GM12878 (cell line): ENCODE measurements at regions not wholly inside any gene's neighbourhood (a gene's known extent, or its start where the extent isn't known, plus 50 kb on each side); places are given as distances from the start of the nearest gene placed in this dataset.

ENCODE experiments used
- ATAC-seq: fragments of 200-7000 bp; cut with Tn5 transposase; 3 replicates; pipeline ENCODE4 v1.9.1; 2020; ENCODE audit warnings: mild to moderate bottlenecking, moderate library complexity
- BruUV-seq: library from RNA; stranded (reverse); fragments of 400-500 nt; replicated peaks from 2 replicates; lab custom pipeline; 2021; lab: Mats Ljungman, UMichigan
- CTCF ChIA-PET: fragments of 300-600 bp; sonication (Branson Sonifier 250); formaldehyde crosslinking; extraction: SDS; loops from one replicate; lab custom pipeline; 2021; ENCODE audit warnings: inconsistent platforms; lab: Yijun Ruan, JAX
- POLR2A ChIA-PET: fragments of 350-600 bp; formaldehyde crosslinking; extraction: SDS; loops from one replicate; lab custom pipeline; 2021; ENCODE audit warnings: inconsistent platforms; lab: Charles Lee
- RAD21 ChIA-PET: fragments of 300-600 bp; sonication (Branson Sonifier 250); formaldehyde crosslinking; loops from one replicate; lab custom pipeline; 2023; ENCODE audit warnings: antibody characterized with exemption; ENCODE audit not compliant: unreplicated experiment; lab: Charles Lee
- SMC1A ChIA-PET: fragments of 300-600 bp; sonication (Branson Sonifier 250); formaldehyde crosslinking; loops from one replicate; lab custom pipeline; 2023; ENCODE audit not compliant: unreplicated experiment, uncharacterized antibody; lab: Charles Lee
- DNase-seq: peaks from one replicate; pipeline ENCODE4 v3.0.0-alpha.2; 2011; ENCODE audit warnings: low read depth, low spot score
- FAIRE-seq: peaks from 3 replicates; lab custom pipeline; 2011; peaks lifted over from hg19 to GRCh38; lab: Jason Lieb, UNC
- H2AFZ ChIP-seq: 2 replicates; pipeline ENCODE4 v1.6.0; 2011; ENCODE audit warnings: low read depth, low read length, control low read depth; ENCODE audit not compliant: control insufficient read depth
- H3K27ac ChIP-seq: 2 replicates; pipeline ENCODE4 v1.5.1; 2011; ENCODE audit warnings: control low read depth; ENCODE audit not compliant: control insufficient read depth, insufficient read depth
- H3K27me3 ChIP-seq, 2 experiments: replicated peaks in 1 of 2; 2 replicates each; pipeline versions ENCODE4 v1.6.0 to v1.6.1; 2011; ENCODE audit warnings: low read length in 1 of 2; ENCODE audit not compliant: control insufficient read depth in 2 of 2, insufficient read depth in 2 of 2
- H3K36me3 ChIP-seq, 2 experiments: 2 replicates each; pipeline ENCODE4 v1.5.1; 2011; ENCODE audit warnings: low read length in 1 of 2; ENCODE audit not compliant: control insufficient read depth in 2 of 2, insufficient read depth in 2 of 2
- H3K4me1 ChIP-seq: 2 replicates; pipeline ENCODE4 v1.6.1; 2011; ENCODE audit warnings: mild to moderate bottlenecking, low read length, moderate library complexity, mixed read lengths; ENCODE audit not compliant: control insufficient read depth, insufficient read depth
- H3K4me2 ChIP-seq: 2 replicates; pipeline ENCODE4 v1.6.0; 2011; ENCODE audit warnings: control low read depth; ENCODE audit not compliant: control insufficient read depth, insufficient read depth
- H3K4me3 ChIP-seq: fragments of 200-600 bp; sonication (generic); 2 replicates; pipeline ENCODE4 v1.5.1; 2016
- H3K79me2 ChIP-seq: 2 replicates; pipeline ENCODE4 v1.6.0; 2011; ENCODE audit warnings: low read length; ENCODE audit not compliant: control insufficient read depth, insufficient read depth
- H3K9ac ChIP-seq: 2 replicates; pipeline ENCODE4 v1.8.0; 2011; ENCODE audit warnings: low read length, control low read depth, mixed read lengths; ENCODE audit not compliant: control insufficient read depth, insufficient read depth
- H3K9me3 ChIP-seq: replicated peaks from 3 replicates; pipeline ENCODE4 v1.5.1; 2011; ENCODE audit warnings: mild to moderate bottlenecking, low read length; ENCODE audit not compliant: control insufficient read depth, insufficient read depth
- H4K20me1 ChIP-seq: 2 replicates; pipeline ENCODE4 v1.6.0; 2011; ENCODE audit not compliant: control insufficient read depth, insufficient read depth
- EP300 ChIP-seq, 2 experiments: fragments of 150-350 bp in 1 of 2; IDR thresholded peaks; 2 replicates each; pipeline ENCODE4 v1.6.1; 2011 to 2012; ENCODE audit warnings: low read depth in 2 of 2, low read length in 2 of 2, borderline replicate concordance in 1 of 2, improper control_type of control experiment in 1 of 2, inconsistent platforms in 1 of 2; ENCODE audit not compliant: control insufficient read depth in 1 of 2
- GABPA ChIP-seq: IDR thresholded peaks from 2 replicates; pipeline ENCODE4 v1.6.1; 2014; ENCODE audit warnings: antibody characterized with exemption, low read depth, mild to moderate bottlenecking, inconsistent platforms
- NFXL1 ChIP-seq: fragments of 450-650 bp; IDR thresholded peaks from 2 replicates; pipeline ENCODE4 v1.6.1; 2017; ENCODE audit warnings: antibody characterized with exemption, mild to moderate bottlenecking, borderline replicate concordance
- POU2F2 ChIP-seq: IDR thresholded peaks from 3 replicates; pipeline ENCODE4 v1.6.1; 2011; ENCODE audit warnings: low read depth, mild to moderate bottlenecking, low read length, borderline replicate concordance
- RB1 ChIP-seq: fragments of 450-650 bp; formaldehyde crosslinking; IDR thresholded peaks from 2 replicates; pipeline ENCODE4 v1.6.1; 2017; ENCODE audit warnings: mild to moderate bottlenecking, borderline replicate concordance
- RFX5 ChIP-seq: IDR thresholded peaks from 2 replicates; pipeline ENCODE4 v1.6.1; 2011; ENCODE audit warnings: low read depth, low read length, improper control_type of control experiment
- ZNF207 ChIP-seq: fragments of 450-650 bp; IDR thresholded peaks from 2 replicates; pipeline ENCODE4 v1.6.1; 2014; ENCODE audit warnings: antibody characterized with exemption, mild to moderate bottlenecking, borderline replicate concordance
- ZNF24 ChIP-seq: fragments of 450-650 bp; IDR thresholded peaks from 2 replicates; pipeline ENCODE4 v1.6.1; 2017; ENCODE audit warnings: antibody characterized with exemption, mild to moderate bottlenecking
- in situ Hi-C: fragments of 300-500 bp; cut with MboI; formaldehyde crosslinking; loops from 9 replicates; pipeline ENCODE4 v1.14.3; 2018; ENCODE audit warnings: mixed read lengths
- intact Hi-C: fragments of 100-400 bp; cut with micrococcal nuclease; formaldehyde crosslinking; loops from one replicate; pipeline ENCODE4 v1.14.2; 2022; ENCODE audit not compliant: unreplicated experiment
- TF ChIP-seq, protein P1 (sequence below): fragments of 450-650 bp; IDR thresholded peaks from 2 replicates; pipeline ENCODE4 v1.6.1; 2017; ENCODE audit warnings: mild to moderate bottlenecking, low read depth, inconsistent platforms; ENCODE audit not compliant: poor library complexity, severe bottlenecking
- TF ChIP-seq, protein P2 (sequence below): fragments of 450-650 bp; IDR thresholded peaks from 2 replicates; pipeline ENCODE4 v1.6.1; 2017; ENCODE audit warnings: mild to moderate bottlenecking
- TF ChIP-seq, protein P3 (sequence below): fragments of 450-650 bp; IDR thresholded peaks from 2 replicates; pipeline ENCODE4 v1.6.1; 2017; ENCODE audit warnings: mild to moderate bottlenecking, moderate library complexity
- TF ChIP-seq, protein P4 (sequence below): IDR thresholded peaks from 2 replicates; pipeline ENCODE4 v1.6.1; 2011; ENCODE audit warnings: borderline replicate concordance, low read depth, mild to moderate bottlenecking, moderate library complexity, mixed read lengths, low read length; ENCODE audit not compliant: insufficient read depth; ENCODE audit errors: extremely low read length

DNA sequence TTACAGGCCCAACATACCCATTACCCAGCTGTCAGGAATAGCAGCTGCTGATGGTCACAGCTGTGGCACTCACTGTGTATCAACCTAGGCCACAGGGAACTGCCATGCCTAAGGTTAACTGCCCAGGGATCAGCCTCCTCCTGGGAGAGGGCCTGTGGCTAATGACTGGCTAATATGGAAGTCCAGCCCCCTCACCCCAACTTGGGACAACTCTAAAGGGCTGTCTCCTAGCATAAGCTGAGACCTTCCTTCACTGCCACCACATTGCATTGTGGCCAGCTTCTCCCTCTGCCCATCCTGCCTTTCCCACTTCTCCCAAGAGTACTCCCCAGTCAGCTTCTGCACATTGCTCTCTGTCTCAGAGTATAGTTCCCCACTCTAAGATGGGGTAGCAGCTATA lies 316.5 kb downstream of the SMAD2 start:
- ChIA-PET SMC1A (interaction anchor here (0.7 kb wide), 1 partner anchor 84 kb away, joined by 3 read pairs; no protein-coding TSS in a partner anchor), RAD21 (no interaction called here), POLR2A (no interaction called here), CTCF (interaction anchor here (0.5 kb wide), 1 partner anchor 1532 kb away, joined by 3 read pairs; no protein-coding TSS in a partner anchor)
- Histone ChIP-seq H3K27ac (no peak overlapping the region), H4K20me1 (no peaks in the 10 kb centered on the region), H3K9me3 (no peaks in the 10 kb centered on the region), H3K9ac (no peak overlapping the region), H3K4me1 (no peaks in the 10 kb centered on the region), H3K4me3 (no peak overlapping the region), H3K4me2 (no peak overlapping the region), H3K79me2 (no peaks in the 10 kb centered on the region), H3K36me3 (no peaks in the 10 kb centered on the region), H2AFZ (no peak overlapping the region), H3K27me3 (0 out of 4 replicates have a peak, but pooled peaks cover 0 to 2% of the 10 kb centered on the region in 2 experiments)
- TF ChIP-seq, protein P1, sequence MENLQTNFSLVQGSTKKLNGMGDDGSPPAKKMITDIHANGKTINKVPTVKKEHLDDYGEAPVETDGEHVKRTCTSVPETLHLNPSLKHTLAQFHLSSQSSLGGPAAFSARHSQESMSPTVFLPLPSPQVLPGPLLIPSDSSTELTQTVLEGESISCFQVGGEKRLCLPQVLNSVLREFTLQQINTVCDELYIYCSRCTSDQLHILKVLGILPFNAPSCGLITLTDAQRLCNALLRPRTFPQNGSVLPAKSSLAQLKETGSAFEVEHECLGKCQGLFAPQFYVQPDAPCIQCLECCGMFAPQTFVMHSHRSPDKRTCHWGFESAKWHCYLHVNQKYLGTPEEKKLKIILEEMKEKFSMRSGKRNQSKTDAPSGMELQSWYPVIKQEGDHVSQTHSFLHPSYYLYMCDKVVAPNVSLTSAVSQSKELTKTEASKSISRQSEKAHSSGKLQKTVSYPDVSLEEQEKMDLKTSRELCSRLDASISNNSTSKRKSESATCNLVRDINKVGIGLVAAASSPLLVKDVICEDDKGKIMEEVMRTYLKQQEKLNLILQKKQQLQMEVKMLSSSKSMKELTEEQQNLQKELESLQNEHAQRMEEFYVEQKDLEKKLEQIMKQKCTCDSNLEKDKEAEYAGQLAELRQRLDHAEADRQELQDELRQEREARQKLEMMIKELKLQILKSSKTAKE: no peak
- TF ChIP-seq ZNF207: no peak
- TF ChIP-seq GABPA: no peak
- TF ChIP-seq RB1: no peak
- no peak for TF ChIP-seq NFXL1
- TF ChIP-seq RFX5: no peak
- TF ChIP-seq, protein P2, sequence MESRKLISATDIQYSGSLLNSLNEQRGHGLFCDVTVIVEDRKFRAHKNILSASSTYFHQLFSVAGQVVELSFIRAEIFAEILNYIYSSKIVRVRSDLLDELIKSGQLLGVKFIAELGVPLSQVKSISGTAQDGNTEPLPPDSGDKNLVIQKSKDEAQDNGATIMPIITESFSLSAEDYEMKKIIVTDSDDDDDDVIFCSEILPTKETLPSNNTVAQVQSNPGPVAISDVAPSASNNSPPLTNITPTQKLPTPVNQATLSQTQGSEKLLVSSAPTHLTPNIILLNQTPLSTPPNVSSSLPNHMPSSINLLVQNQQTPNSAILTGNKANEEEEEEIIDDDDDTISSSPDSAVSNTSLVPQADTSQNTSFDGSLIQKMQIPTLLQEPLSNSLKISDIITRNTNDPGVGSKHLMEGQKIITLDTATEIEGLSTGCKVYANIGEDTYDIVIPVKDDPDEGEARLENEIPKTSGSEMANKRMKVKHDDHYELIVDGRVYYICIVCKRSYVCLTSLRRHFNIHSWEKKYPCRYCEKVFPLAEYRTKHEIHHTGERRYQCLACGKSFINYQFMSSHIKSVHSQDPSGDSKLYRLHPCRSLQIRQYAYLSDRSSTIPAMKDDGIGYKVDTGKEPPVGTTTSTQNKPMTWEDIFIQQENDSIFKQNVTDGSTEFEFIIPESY: no peak
- TF ChIP-seq, protein P3, sequence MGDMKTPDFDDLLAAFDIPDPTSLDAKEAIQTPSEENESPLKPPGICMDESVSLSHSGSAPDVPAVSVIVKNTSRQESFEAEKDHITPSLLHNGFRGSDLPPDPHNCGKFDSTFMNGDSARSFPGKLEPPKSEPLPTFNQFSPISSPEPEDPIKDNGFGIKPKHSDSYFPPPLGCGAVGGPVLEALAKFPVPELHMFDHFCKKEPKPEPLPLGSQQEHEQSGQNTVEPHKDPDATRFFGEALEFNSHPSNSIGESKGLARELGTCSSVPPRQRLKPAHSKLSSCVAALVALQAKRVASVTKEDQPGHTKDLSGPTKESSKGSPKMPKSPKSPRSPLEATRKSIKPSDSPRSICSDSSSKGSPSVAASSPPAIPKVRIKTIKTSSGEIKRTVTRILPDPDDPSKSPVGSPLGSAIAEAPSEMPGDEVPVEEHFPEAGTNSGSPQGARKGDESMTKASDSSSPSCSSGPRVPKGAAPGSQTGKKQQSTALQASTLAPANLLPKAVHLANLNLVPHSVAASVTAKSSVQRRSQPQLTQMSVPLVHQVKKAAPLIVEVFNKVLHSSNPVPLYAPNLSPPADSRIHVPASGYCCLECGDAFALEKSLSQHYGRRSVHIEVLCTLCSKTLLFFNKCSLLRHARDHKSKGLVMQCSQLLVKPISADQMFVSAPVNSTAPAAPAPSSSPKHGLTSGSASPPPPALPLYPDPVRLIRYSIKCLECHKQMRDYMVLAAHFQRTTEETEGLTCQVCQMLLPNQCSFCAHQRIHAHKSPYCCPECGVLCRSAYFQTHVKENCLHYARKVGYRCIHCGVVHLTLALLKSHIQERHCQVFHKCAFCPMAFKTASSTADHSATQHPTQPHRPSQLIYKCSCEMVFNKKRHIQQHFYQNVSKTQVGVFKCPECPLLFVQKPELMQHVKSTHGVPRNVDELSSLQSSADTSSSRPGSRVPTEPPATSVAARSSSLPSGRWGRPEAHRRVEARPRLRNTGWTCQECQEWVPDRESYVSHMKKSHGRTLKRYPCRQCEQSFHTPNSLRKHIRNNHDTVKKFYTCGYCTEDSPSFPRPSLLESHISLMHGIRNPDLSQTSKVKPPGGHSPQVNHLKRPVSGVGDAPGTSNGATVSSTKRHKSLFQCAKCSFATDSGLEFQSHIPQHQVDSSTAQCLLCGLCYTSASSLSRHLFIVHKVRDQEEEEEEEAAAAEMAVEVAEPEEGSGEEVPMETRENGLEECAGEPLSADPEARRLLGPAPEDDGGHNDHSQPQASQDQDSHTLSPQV: no peak
- no peak for TF ChIP-seq ZNF24
- TF ChIP-seq, protein P4, sequence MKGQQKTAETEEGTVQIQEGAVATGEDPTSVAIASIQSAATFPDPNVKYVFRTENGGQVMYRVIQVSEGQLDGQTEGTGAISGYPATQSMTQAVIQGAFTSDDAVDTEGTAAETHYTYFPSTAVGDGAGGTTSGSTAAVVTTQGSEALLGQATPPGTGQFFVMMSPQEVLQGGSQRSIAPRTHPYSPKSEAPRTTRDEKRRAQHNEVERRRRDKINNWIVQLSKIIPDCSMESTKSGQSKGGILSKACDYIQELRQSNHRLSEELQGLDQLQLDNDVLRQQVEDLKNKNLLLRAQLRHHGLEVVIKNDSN: no peak
- TF ChIP-seq EP300 (IDR thresholded peaks at IDR 0.05; ENCODE audit: borderline replicate concordance in 1 of 2, control insufficient read depth in 1 of 2, low read depth in 2 of 2, low read length in 2 of 2): no peak
- TF ChIP-seq POU2F2: no peak
- ATAC-seq (no peak), DNase-seq (no peak), FAIRE-seq (no peak)
- intact Hi-C loops: no loop called here
- in situ Hi-C loops: no loop called here
- no TSS peak for BruUV-seq
